GM12875 (cell line): ENCODE measurements at regions not wholly inside any gene's neighbourhood (a gene's known extent, or its start where the extent isn't known, plus 50 kb on each side); places are given as distances from the start of the nearest gene placed in this dataset.

Experiments used
- H3K4me3 ChIP-seq: one replicate; pipeline ENCODE4 v1.5.1; 2011; ENCODE audit warnings: low read depth, low read length, control low read depth
- CTCF ChIP-seq: IDR thresholded peaks from 2 replicates; pipeline ENCODE4 v1.5.1; 2011; ENCODE audit warnings: low read depth, mild to moderate bottlenecking, control low read depth, inconsistent platforms, low read length, moderate library complexity, borderline replicate concordance; ENCODE audit not compliant: insufficient read depth

GRCh38 chr17:79478841-79479240, 132.0 kb downstream of the RBFOX3 start:
- no peak for TF ChIP-seq CTCF
- H3K4me3 ChIP-seq = no peak overlapping the region

GRCh38 chr17:79478051-79478461, 132.8 kb downstream of the RBFOX3 start:
- no peak overlapping the region for H3K4me3 ChIP-seq
- no peak for TF ChIP-seq CTCF

GRCh38 chr17:79476074-79476652, 134.7 kb downstream of the RBFOX3 start:
- TF ChIP-seq CTCF = no peak
- no peak overlapping the region for H3K4me3 ChIP-seq

GRCh38 chr17:79473876-79474440, 136.9 kb downstream of the RBFOX3 start:
- no peak overlapping the region for H3K4me3 ChIP-seq
- no peak for TF ChIP-seq CTCF

- no peak for TF ChIP-seq CTCF
- H3K4me3 ChIP-seq = no peak overlapping the region
These were observed 137.6 kb downstream of the RBFOX3 start for GRCh38 chr17:79473111-79473875.

GRCh38 chr17:79470754-79471153, 140.1 kb downstream of the RBFOX3 start:
- TF ChIP-seq CTCF = no peak

GRCh38 chr17:79469646-79470045, 141.2 kb downstream of the RBFOX3 start:
- TF ChIP-seq CTCF = no peak
- H3K4me3 ChIP-seq = no peak overlapping the region

More at GRCh38 chr17:79470754-79471153, 140.1 kb downstream of the RBFOX3 start:
- no peak overlapping the region for H3K4me3 ChIP-seq
